GM23338 (cell line): ENCODE measurements at regions not wholly inside any gene's neighbourhood (a gene's known extent, or its start where the extent isn't known, plus 50 kb on each side); places are given as distances from the start of the nearest gene placed in this dataset.

Source experiments
- ATAC-seq: fragments of 200-7000 bp; cut with Tn5 transposase; 3 replicates; pipeline ENCODE4 v1.9.1; 2020
- DNase-seq: peaks from one replicate; pipeline ENCODE4 v3.0.0-alpha.2; 2015; ENCODE audit warnings: low spot score
- H2AFZ ChIP-seq: fragments of 200-600 bp; sonication (generic); 2 replicates; pipeline ENCODE4 v1.8.0; 2016; ENCODE audit warnings: antibody characterized with exemption, mild to moderate bottlenecking, moderate library complexity
- H3F3A ChIP-seq: fragments of 200-600 bp; sonication (generic); replicated peaks from 2 replicates; pipeline ENCODE4 v1.8.0; 2017; ENCODE audit warnings: antibody characterized with exemption, mixed run types, low read depth
- H3K27ac ChIP-seq: fragments of 200-600 bp; sonication (generic); 2 replicates; pipeline ENCODE4 v1.6.1; 2016; ENCODE audit warnings: low read depth
- H3K27me3 ChIP-seq: fragments of 200-600 bp; sonication (generic); 2 replicates; pipeline ENCODE4 v1.8.0; 2016; ENCODE audit warnings: mild to moderate bottlenecking, mixed run types, moderate library complexity; ENCODE audit not compliant: insufficient read depth
- H3K36me3 ChIP-seq: fragments of 200-600 bp; sonication (generic); 2 replicates; pipeline ENCODE4 v1.8.0; 2016; ENCODE audit warnings: mild to moderate bottlenecking; ENCODE audit not compliant: insufficient read depth
- H3K4me1 ChIP-seq: fragments of 200-600 bp; sonication (generic); 2 replicates; pipeline ENCODE4 v1.8.0; 2016; ENCODE audit warnings: mild to moderate bottlenecking, moderate library complexity; ENCODE audit not compliant: insufficient read depth
- H3K4me2 ChIP-seq: fragments of 200-600 bp; sonication (generic); 2 replicates; pipeline ENCODE4 v1.7.1; 2017; ENCODE audit warnings: mixed run types
- H3K4me3 ChIP-seq: fragments of 200-600 bp; sonication (generic); 2 replicates; pipeline ENCODE4 v1.6.1; 2016; ENCODE audit warnings: mixed run types
- H3K79me2 ChIP-seq: fragments of 200-600 bp; sonication (generic); replicated peaks from 2 replicates; pipeline ENCODE4 v1.8.0; 2017; ENCODE audit warnings: mild to moderate bottlenecking; ENCODE audit not compliant: insufficient read depth
- H3K9me2 ChIP-seq: fragments of 200-600 bp; sonication (generic); 2 replicates; pipeline ENCODE4 v1.8.0; 2017; ENCODE audit not compliant: insufficient read depth
- H4K20me1 ChIP-seq: fragments of 200-600 bp; sonication (generic); replicated peaks from 2 replicates; pipeline ENCODE4 v1.8.0; 2017; ENCODE audit warnings: mild to moderate bottlenecking; ENCODE audit not compliant: insufficient read depth
- H3K27ac Mint-ChIP-seq: 2 replicates; pipeline ENCODE4 v1.8.0; 2020; ENCODE audit warnings: inconsistent platforms, mild to moderate bottlenecking, moderate library complexity, mixed read lengths
- H3K27me3 Mint-ChIP-seq: 3 replicates; pipeline ENCODE4 v1.8.0; 2022; ENCODE audit warnings: low read depth, mild to moderate bottlenecking, moderate library complexity, mixed read lengths, inconsistent platforms; ENCODE audit not compliant: insufficient read depth, poor library complexity
- H3K36me3 Mint-ChIP-seq: 3 replicates; pipeline ENCODE4 v1.8.0; 2021; ENCODE audit warnings: low read depth, mild to moderate bottlenecking, inconsistent platforms, moderate library complexity, mixed read lengths
- H3K4me1 Mint-ChIP-seq: 3 replicates; pipeline ENCODE4 v1.8.0; 2020; ENCODE audit warnings: mild to moderate bottlenecking, inconsistent platforms, mixed read lengths
- H3K4me3 Mint-ChIP-seq: 3 replicates; pipeline ENCODE4 v1.8.0; 2021; ENCODE audit warnings: moderate library complexity, mild to moderate bottlenecking, inconsistent platforms, mixed read lengths
- H3K9me3 Mint-ChIP-seq: 3 replicates; pipeline ENCODE4 v1.8.0; 2020; ENCODE audit warnings: moderate library complexity, mild to moderate bottlenecking, inconsistent platforms, mixed read lengths
- CREB1 ChIP-seq: fragments of 250-450 bp; sonication (Bioruptor Pico); IDR thresholded peaks from 2 replicates; pipeline ENCODE4 v1.5.0; 2020; ENCODE audit warnings: low read depth, mild to moderate bottlenecking, moderate library complexity
- ETS1 ChIP-seq: IDR thresholded peaks from 2 replicates; pipeline ENCODE4 v1.6.1; 2016; ENCODE audit warnings: antibody characterized with exemption
- JUNB ChIP-seq: IDR thresholded peaks from one replicate; pipeline ENCODE4 v1.6.1; 2016; ENCODE audit warnings: antibody characterized with exemption; ENCODE audit not compliant: unreplicated experiment
- NANOG ChIP-seq: IDR thresholded peaks from 2 replicates; pipeline ENCODE4 v1.6.1; 2016; ENCODE audit warnings: antibody characterized with exemption, borderline replicate concordance
- POLR2AphosphoS5 ChIP-seq: IDR thresholded peaks from 2 replicates; pipeline ENCODE4 v1.6.1; 2016; ENCODE audit warnings: antibody characterized with exemption, low read depth
- TF ChIP-seq, protein P1 (sequence below): fragments of 250-450 bp; sonication (Bioruptor Pico); IDR thresholded peaks from 2 replicates; pipeline ENCODE4 v1.5.0; 2020; ENCODE audit warnings: mild to moderate bottlenecking, moderate library complexity
- TF ChIP-seq, protein P2 (sequence below), 2 experiments: fragments of 200-600 bp in 1 of 2; sonication (generic) in 1 of 2; conservative IDR thresholded peaks; 2 replicates each; pipeline versions ENCODE4 v1.5.1 to v1.6.1; 2016 to 2017; ENCODE audit warnings: antibody characterized with exemption in 2 of 2, low read depth in 2 of 2, mild to moderate bottlenecking in 2 of 2, moderate library complexity in 1 of 2

DNA sequence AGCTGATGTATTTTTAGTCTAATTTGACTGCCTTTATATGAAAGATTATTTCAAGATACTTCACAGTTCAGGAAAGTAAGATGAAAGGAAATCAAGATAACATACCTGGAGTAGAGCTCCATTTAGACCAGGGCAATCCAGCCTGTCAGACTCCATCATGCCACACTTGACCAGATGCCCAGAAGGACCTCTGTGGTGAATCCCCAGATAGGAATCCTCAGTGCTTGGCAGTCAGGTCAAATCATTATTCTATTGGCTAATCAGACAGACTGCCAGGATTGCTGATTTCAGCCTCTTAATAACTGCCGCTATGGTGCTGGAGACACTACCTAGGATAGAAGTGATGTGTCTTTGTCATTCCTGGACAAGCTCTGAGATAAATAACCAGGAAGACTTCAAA, 404.2 kb downstream of the STK39 start (continued):
- TF ChIP-seq, protein P1, sequence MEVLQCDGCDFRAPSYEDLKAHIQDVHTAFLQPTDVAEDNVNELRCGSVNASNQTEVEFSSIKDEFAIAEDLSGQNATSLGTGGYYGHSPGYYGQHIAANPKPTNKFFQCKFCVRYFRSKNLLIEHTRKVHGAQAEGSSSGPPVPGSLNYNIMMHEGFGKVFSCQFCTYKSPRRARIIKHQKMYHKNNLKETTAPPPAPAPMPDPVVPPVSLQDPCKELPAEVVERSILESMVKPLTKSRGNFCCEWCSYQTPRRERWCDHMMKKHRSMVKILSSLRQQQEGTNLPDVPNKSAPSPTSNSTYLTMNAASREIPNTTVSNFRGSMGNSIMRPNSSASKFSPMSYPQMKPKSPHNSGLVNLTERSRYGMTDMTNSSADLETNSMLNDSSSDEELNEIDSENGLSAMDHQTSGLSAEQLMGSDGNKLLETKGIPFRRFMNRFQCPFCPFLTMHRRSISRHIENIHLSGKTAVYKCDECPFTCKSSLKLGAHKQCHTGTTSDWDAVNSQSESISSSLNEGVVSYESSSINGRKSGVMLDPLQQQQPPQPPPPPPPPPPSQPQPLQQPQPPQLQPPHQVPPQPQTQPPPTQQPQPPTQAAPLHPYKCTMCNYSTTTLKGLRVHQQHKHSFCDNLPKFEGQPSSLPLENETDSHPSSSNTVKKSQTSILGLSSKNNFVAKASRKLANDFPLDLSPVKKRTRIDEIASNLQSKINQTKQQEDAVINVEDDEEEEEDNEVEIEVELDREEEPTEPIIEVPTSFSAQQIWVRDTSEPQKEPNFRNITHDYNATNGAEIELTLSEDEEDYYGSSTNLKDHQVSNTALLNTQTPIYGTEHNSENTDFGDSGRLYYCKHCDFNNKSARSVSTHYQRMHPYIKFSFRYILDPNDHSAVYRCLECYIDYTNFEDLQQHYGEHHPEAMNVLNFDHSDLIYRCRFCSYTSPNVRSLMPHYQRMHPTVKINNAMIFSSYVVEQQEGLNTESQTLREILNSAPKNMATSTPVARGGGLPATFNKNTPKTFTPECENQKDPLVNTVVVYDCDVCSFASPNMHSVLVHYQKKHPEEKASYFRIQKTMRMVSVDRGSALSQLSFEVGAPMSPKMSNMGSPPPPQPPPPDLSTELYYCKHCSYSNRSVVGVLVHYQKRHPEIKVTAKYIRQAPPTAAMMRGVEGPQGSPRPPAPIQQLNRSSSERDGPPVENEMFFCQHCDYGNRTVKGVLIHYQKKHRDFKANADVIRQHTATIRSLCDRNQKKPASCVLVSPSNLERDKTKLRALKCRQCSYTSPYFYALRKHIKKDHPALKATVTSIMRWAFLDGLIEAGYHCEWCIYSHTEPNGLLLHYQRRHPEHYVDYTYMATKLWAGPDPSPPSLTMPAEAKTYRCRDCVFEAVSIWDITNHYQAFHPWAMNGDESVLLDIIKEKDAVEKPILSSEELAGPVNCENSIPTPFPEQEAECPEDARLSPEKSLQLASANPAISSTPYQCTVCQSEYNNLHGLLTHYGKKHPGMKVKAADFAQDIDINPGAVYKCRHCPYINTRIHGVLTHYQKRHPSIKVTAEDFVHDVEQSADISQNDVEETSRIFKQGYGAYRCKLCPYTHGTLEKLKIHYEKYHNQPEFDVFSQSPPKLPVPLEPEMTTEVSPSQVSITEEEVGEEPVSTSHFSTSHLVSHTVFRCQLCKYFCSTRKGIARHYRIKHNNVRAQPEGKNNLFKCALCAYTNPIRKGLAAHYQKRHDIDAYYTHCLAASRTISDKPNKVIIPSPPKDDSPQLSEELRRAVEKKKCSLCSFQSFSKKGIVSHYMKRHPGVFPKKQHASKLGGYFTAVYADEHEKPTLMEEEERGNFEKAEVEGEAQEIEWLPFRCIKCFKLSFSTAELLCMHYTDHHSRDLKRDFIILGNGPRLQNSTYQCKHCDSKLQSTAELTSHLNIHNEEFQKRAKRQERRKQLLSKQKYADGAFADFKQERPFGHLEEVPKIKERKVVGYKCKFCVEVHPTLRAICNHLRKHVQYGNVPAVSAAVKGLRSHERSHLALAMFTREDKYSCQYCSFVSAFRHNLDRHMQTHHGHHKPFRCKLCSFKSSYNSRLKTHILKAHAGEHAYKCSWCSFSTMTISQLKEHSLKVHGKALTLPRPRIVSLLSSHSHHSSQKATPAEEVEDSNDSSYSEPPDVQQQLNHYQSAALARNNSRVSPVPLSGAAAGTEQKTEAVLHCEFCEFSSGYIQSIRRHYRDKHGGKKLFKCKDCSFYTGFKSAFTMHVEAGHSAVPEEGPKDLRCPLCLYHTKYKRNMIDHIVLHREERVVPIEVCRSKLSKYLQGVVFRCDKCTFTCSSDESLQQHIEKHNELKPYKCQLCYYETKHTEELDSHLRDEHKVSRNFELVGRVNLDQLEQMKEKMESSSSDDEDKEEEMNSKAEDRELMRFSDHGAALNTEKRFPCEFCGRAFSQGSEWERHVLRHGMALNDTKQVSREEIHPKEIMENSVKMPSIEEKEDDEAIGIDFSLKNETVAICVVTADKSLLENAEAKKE = no peak
- no peak for TF ChIP-seq JUNB
- TF ChIP-seq POLR2AphosphoS5 = no peak

DNA sequence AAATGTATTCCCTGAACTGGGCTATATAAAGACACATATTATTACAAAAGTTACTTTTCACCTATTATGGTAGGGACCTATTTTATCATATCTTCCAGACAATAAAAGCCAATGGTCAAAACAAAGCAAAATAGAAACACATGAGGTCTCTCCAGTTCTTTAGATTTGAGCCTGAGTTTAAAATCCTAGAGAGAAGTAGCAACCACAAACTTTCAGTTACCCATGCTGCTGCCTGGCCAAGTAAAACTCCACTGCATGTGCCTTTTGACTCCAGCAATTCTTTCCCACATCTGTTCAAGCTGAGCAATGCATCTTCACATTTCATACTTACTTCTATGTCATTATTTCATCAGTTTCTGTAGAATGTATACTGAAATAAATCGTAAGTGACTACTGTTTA, 405.3 kb downstream of the STK39 start:
- DNase-seq (no peak), ATAC-seq (no peak)
- Mint-ChIP-seq H3K9me3 (peaks cover 29% of the 10 kb centered on the region), H3K27ac (no peak overlapping the region), H3K4me1 (peaks cover 17% of the 10 kb centered on the region), H3K4me3 (no peak overlapping the region), H3K27me3 (peaks cover 10% of the 10 kb centered on the region), H3K36me3 (peaks cover 35% of the 10 kb centered on the region)
- Histone ChIP-seq H3K79me2 (no peaks in the 10 kb centered on the region), H3K27ac (no peak overlapping the region), H3K4me1 (no peaks in the 10 kb centered on the region), H3K9me2 (no peaks in the 10 kb centered on the region), H4K20me1 (no peaks in the 10 kb centered on the region), H3K4me2 (no peak overlapping the region), H3F3A (no peaks in the 10 kb centered on the region), H3K27me3 (no peaks in the 10 kb centered on the region), H3K36me3 (no peaks in the 10 kb centered on the region), H3K4me3 (no peak overlapping the region), H2AFZ (no peak overlapping the region)
- TF ChIP-seq NANOG (no peak), ETS1 (no peak), CREB1 (CRISPR knock-in tag) (no peak), POLR2AphosphoS5 (no peak)
- TF ChIP-seq, protein P2, sequence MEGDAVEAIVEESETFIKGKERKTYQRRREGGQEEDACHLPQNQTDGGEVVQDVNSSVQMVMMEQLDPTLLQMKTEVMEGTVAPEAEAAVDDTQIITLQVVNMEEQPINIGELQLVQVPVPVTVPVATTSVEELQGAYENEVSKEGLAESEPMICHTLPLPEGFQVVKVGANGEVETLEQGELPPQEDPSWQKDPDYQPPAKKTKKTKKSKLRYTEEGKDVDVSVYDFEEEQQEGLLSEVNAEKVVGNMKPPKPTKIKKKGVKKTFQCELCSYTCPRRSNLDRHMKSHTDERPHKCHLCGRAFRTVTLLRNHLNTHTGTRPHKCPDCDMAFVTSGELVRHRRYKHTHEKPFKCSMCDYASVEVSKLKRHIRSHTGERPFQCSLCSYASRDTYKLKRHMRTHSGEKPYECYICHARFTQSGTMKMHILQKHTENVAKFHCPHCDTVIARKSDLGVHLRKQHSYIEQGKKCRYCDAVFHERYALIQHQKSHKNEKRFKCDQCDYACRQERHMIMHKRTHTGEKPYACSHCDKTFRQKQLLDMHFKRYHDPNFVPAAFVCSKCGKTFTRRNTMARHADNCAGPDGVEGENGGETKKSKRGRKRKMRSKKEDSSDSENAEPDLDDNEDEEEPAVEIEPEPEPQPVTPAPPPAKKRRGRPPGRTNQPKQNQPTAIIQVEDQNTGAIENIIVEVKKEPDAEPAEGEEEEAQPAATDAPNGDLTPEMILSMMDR (conservative IDR thresholded peaks at IDR 0.05; ENCODE audit: low read depth in 2 of 2) = no peak
- TF ChIP-seq, protein P1 = no peak
